Glutamatergic neuron (in vitro differentiated cells): ENCODE measurements at regions not wholly inside any gene's neighbourhood (a gene's known extent, or its start where the extent isn't known, plus 50 kb on each side); places are given as distances from the start of the nearest gene placed in this dataset.

Experiments
- DNase-seq: peaks from one replicate; pipeline ENCODE4 v3.0.0; 2022
- H3K27ac Mint-ChIP-seq: one replicate; pipeline ENCODE4 v1.8.0; 2020; ENCODE audit warnings: mild to moderate bottlenecking, mixed read lengths, inconsistent platforms; ENCODE audit not compliant: unreplicated experiment
- H3K27me3 Mint-ChIP-seq: one replicate; pipeline ENCODE4 v1.8.0; 2020; ENCODE audit warnings: mild to moderate bottlenecking, moderate library complexity, mixed read lengths, inconsistent platforms; ENCODE audit not compliant: unreplicated experiment
- H3K36me3 Mint-ChIP-seq: one replicate; pipeline ENCODE4 v1.8.0; 2020; ENCODE audit warnings: mild to moderate bottlenecking, mixed read lengths, inconsistent platforms; ENCODE audit not compliant: unreplicated experiment
- H3K4me1 Mint-ChIP-seq: one replicate; pipeline ENCODE4 v1.8.0; 2020; ENCODE audit warnings: mild to moderate bottlenecking, low read depth, mixed read lengths, inconsistent platforms; ENCODE audit not compliant: unreplicated experiment
- H3K4me3 Mint-ChIP-seq: one replicate; pipeline ENCODE4 v1.8.0; 2020; ENCODE audit warnings: mild to moderate bottlenecking, mixed read lengths, inconsistent platforms; ENCODE audit not compliant: unreplicated experiment
- H3K9me3 Mint-ChIP-seq: one replicate; pipeline ENCODE4 v1.8.0; 2020; ENCODE audit warnings: mild to moderate bottlenecking, moderate library complexity, mixed read lengths, inconsistent platforms; ENCODE audit not compliant: unreplicated experiment
- TF ChIP-seq, protein P1 (sequence below): fragments of 200-600 bp; sonication (generic); IDR thresholded peaks from one replicate; pipeline ENCODE4 v1.5.0; 2021; ENCODE audit not compliant: partially characterized antibody, unreplicated experiment

DNA sequence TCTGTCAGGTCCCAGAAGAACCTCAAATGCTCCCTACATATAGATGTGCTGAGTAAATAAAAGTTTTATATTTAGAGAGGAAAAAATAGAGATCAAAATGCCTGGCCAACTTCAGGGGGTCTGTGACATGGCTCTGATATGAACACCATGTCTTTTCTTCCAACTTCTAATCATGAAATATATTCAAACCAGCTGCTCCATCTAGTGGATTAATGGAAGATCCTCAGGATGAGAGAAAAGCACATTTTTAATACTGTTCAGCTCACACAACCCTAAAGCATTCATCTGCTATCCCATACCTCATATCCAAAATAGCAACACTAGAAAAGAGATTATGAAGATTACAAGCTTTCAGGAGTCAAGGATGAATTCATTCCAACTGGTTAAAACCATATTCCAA is 56.0 kb upstream of the DOCK9 start:
- Mint-ChIP-seq H3K36me3 (no peaks in the 10 kb centered on the region), H3K4me3 (no peak overlapping the region), H3K27ac (no peak overlapping the region), H3K4me1 (no peaks in the 10 kb centered on the region), H3K27me3 (peaks cover 2% of the 10 kb centered on the region), H3K9me3 (no peaks in the 10 kb centered on the region)
- no peak for DNase-seq
- TF ChIP-seq, protein P1, sequence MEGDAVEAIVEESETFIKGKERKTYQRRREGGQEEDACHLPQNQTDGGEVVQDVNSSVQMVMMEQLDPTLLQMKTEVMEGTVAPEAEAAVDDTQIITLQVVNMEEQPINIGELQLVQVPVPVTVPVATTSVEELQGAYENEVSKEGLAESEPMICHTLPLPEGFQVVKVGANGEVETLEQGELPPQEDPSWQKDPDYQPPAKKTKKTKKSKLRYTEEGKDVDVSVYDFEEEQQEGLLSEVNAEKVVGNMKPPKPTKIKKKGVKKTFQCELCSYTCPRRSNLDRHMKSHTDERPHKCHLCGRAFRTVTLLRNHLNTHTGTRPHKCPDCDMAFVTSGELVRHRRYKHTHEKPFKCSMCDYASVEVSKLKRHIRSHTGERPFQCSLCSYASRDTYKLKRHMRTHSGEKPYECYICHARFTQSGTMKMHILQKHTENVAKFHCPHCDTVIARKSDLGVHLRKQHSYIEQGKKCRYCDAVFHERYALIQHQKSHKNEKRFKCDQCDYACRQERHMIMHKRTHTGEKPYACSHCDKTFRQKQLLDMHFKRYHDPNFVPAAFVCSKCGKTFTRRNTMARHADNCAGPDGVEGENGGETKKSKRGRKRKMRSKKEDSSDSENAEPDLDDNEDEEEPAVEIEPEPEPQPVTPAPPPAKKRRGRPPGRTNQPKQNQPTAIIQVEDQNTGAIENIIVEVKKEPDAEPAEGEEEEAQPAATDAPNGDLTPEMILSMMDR = peak; percentile 27

DNA sequence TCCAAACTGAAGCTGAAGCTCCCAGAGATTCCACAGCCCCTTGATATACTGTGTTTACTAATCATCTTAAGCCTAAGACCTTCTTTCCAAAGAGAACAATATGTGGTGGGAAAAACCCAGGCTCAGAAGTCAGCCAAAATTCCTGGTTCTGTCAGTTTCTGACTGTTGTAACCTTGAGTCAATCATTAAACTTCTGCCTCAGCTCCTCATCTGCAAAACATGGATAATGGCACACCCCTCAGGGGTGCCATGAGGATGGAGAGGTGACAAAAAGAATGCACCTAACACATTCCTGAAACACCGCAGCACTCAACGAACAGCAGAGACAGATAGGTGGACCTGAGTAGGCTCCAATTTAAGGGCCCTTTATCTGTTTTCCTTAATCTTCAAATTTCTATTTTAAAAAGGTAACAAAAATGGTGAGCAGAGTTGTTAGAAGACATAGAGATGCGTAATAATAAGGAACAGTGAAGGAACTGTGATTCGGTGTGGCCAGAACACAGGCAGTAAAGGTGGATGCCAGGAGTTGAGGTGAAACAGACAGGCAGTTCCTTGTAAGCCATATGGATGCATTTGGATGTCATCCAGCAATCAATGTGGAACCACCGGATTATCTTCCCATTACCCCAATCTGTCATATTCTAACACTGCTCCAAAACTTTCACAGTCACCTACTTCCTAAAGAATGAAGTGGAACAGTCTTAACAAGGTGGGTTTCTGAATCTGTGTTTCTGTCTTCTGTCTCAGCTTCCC is 56.6 kb upstream of the DOCK9 start:
- Mint-ChIP-seq H3K27me3 (peaks cover 2% of the 10 kb centered on the region), H3K4me1 (no peaks in the 10 kb centered on the region), H3K9me3 (no peaks in the 10 kb centered on the region), H3K36me3 (no peaks in the 10 kb centered on the region), H3K4me3 (no peak overlapping the region), H3K27ac (no peak overlapping the region)
- DNase-seq = no peak
- TF ChIP-seq, protein P1 = no peak

DNA sequence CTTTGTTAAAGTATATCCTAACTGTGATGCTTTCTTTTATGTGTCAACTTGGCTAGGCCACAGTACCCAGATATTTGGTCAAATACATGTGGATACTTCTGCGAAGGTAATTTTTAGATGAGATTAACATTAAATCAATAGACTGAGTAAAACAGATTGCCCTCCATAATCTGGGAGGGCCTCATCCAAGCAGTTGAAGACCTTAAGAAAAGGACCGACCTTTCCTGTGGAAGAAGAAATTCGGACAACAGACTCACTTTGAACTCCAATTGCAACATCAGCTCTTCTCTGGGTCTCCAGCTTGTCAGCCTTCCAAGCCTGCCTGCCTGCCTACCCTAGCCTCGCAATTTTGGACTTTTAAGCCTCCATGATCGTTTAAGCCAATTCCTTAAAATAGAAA is 57.9 kb upstream of the DOCK9 start:
- Mint-ChIP-seq H3K4me3 (no peak overlapping the region), H3K36me3 (no peaks in the 10 kb centered on the region), H3K4me1 (no peaks in the 10 kb centered on the region), H3K27me3 (peaks cover 5% of the 10 kb centered on the region), H3K9me3 (no peaks in the 10 kb centered on the region), H3K27ac (no peak overlapping the region)
- DNase-seq = no peak
- TF ChIP-seq, protein P1 = no peak

DNA sequence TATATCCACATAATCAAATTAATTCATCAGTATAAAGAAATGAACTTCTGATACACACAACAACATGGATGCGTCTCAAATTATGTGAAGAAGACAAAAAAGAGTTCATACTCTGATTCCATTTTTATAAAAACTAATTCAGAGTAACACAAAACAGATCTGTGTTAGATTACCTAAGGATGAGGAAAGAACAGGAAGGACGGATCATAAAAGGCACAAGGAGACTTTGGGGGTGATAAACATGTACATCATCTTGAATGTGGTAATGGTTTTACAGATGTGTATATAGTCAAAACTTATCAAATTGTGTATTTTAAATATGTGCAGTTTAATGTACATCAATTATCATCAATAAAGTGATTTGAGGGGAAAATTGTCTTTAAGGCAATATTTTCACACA is 59.9 kb upstream of the DOCK9 start:
- Mint-ChIP-seq H3K36me3 (no peaks in the 10 kb centered on the region), H3K27me3 (peaks cover 7% of the 10 kb centered on the region), H3K4me1 (no peaks in the 10 kb centered on the region), H3K4me3 (no peak overlapping the region), H3K9me3 (no peaks in the 10 kb centered on the region), H3K27ac (no peak overlapping the region)
- TF ChIP-seq, protein P1 = no peak
- no peak for DNase-seq

DNA sequence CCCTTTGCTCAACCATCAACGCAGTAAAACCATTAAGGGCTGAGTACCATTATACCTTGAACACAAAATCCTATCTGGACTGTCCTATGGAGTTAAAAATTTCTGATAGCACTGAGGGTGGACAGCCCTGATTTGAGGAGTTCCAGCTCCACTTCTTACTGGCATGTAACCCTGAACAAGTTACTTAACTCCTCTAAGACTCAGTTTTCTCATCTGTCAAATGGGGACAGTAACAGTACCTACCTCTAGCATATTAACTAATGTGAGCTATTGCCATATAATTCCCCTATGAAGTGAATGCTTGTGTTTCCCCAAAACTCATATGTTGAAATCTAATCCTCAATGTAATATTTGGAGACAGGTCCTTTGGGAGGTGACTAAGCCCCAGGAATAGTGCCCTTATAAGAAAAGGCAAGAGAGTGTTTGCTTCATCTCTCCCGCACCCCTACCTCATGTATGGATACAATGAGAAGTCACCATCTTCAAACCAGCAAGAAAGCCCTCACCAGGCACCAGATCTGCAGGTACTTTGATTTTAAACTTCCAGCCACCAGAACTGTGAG is 61.9 kb upstream of the DOCK9 start:
- TF ChIP-seq, protein P1 = no peak
- Mint-ChIP-seq H3K4me3 (no peak overlapping the region), H3K27me3 (peaks cover 4% of the 10 kb centered on the region)

More for the DNA sequence above, 61.9 kb upstream of the DOCK9 start:
- DNase-seq = no peak
- Mint-ChIP-seq H3K36me3 (no peaks in the 10 kb centered on the region), H3K27ac (no peak overlapping the region), H3K9me3 (no peaks in the 10 kb centered on the region), H3K4me1 (peaks cover 2% of the 10 kb centered on the region)
